GM12873 (cell line): ENCODE measurements at regions not wholly inside any gene's neighbourhood (a gene's known extent, or its start where the extent isn't known, plus 50 kb on each side); places are given as distances from the start of the nearest gene placed in this dataset.

Experiments used
- TF ChIP-seq, protein P1 (sequence below): IDR thresholded peaks from 2 replicates; pipeline ENCODE4 v1.5.1; 2012; ENCODE audit warnings: low read depth, mild to moderate bottlenecking, moderate library complexity, low read length, control low read depth; ENCODE audit not compliant: insufficient read depth; ENCODE audit errors: missing control alignments

DNA sequence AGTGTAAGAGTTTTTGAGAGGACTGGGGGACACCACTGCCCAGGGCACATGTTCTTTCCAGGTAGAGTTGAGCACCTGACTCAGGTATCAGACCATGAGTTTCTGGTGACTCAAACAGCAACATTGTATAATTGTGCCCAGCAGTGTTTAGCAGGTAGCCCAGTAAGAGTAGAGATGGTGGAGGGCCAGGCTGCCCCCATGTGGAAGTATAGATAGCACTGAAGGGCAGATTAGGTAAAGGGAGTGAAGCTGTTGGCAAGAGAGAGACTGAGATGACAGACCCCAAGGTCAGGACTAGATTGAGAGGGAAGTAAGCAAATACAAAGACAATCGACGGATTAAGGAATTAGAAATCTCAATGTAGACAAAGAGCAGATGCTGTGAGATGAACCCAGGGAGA is 74.6 kb downstream of the TRIM42 start:
- TF ChIP-seq, protein P1, sequence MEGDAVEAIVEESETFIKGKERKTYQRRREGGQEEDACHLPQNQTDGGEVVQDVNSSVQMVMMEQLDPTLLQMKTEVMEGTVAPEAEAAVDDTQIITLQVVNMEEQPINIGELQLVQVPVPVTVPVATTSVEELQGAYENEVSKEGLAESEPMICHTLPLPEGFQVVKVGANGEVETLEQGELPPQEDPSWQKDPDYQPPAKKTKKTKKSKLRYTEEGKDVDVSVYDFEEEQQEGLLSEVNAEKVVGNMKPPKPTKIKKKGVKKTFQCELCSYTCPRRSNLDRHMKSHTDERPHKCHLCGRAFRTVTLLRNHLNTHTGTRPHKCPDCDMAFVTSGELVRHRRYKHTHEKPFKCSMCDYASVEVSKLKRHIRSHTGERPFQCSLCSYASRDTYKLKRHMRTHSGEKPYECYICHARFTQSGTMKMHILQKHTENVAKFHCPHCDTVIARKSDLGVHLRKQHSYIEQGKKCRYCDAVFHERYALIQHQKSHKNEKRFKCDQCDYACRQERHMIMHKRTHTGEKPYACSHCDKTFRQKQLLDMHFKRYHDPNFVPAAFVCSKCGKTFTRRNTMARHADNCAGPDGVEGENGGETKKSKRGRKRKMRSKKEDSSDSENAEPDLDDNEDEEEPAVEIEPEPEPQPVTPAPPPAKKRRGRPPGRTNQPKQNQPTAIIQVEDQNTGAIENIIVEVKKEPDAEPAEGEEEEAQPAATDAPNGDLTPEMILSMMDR: peak; percentile 9

DNA sequence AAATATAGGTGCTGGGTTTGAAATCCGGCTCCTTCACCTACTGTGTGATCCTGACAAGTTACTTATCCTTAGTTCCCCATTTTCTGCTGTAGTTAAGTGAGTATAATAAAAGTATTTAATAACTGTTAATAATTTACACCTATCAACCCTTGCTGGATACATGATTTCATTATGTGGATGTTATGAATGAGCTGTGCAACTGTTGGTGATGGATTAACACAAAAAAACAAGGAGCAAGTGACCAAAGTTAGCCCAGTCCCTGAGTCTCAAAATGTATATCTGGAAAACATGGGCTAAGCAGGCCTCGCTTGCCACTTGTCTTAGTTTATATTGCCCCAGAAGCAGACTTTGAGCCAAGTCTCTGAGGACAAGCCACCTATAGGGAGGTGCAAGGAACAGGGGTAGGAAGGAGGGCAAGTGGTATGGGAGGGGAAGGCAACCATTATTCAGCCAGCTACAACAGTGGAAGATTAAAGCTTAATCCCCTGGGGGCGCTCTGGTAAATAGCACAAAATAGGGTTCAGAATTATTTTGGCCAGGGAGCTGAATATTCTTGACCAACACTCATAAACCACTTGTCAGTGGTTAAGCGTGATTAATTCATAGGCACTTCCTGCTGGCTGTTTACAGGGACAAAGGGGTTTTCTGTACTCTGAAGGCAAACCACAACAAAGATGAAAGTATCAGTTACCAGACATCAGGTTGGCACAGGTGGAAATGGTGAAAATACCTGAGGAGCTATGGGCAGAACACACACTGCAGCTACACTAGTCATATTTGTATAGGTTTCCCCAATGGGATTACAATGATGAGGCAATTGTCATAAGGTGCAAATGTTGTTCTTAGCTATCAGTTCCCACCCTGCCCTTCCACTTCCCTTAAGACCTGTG is 76.2 kb downstream of the TRIM42 start:
- TF ChIP-seq, protein P1: no peak

DNA sequence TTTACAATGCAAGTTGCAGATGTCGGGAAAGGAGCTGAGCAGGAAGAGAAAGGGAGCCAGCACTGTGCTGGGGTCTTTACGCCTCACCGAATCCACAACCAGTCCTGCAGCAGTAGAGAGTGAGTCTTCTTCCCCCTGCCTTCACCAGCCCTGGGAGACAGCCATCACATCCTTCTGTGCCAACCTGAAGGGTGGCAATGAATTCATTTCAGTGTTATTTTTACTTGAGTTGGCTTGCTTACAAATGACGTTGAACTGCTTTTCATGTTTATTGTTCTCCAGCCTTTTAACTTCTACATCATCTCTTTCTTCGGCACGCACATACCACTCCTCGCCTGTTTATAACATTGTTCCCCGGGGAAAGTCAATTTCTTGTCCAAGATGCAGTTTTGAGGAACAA is 77.1 kb downstream of the TRIM42 start:
- TF ChIP-seq, protein P1: no peak

DNA sequence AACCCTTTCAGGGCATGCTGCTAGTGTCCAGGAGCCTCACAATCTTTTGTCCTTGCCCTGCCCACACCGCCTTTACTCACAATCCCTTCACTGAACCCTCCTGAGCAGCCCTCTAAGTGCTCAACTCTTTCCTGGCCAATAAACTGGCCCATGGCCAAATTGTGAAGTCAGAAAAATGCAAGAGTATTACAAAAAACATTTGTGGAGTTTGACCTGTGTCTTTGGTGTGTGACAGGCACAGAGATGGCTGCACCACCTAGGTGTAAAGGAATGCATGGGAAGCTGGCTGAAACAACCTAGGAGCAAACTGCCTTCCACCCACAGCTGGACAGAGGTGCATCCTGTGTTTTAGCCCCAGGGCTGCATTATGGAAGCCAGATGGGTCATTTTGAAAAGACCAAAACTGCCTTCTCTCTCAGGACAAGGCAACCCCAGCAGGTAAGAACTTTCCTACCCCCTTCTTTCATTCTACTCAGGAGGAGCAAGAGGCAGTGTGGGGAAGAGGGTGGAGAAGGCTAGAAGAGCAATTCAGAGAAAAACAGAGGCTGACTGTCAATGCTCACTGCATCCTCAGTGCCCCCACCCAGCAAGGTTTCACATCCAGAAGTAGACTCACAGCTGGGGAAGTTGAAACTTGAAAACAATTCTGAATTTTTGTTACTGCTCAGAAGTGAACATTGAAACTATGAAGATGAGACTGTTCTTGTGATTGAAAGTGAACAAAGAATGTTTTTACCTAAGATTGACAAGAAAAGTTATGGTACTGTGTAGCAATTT is 78.6 kb downstream of the TRIM42 start:
- TF ChIP-seq, protein P1: no peak

DNA sequence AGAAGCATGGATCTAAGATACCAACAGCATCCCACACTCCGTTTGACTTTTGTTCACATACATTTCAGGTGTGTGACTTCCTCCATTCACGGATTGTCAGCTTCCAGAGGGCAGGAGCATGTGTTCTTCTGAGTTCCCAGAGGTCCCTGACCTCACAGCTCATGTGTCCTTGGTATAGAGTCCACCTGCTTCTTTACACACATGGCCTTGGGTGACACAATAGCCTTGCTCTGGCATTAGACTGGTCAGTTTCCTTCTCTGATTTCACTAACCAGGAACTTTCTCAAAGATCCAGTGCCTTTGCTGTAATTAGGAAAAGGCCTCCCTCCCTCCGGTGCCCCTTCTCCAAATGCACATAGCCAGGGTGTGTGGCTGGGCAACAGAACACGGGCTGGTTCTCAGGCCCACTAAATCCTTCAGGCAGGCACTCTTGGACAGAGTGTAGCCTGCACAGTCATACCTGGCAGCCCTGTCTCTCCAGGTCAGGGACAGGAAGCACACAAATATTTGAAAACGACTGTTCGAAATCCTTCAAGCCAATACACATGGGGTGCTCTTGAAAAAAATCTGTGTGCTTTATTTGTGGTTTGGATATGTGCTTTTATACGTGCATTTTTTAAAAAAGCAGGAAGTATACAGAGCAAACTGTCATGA is 81.1 kb downstream of the TRIM42 start:
- TF ChIP-seq, protein P1: no peak

DNA sequence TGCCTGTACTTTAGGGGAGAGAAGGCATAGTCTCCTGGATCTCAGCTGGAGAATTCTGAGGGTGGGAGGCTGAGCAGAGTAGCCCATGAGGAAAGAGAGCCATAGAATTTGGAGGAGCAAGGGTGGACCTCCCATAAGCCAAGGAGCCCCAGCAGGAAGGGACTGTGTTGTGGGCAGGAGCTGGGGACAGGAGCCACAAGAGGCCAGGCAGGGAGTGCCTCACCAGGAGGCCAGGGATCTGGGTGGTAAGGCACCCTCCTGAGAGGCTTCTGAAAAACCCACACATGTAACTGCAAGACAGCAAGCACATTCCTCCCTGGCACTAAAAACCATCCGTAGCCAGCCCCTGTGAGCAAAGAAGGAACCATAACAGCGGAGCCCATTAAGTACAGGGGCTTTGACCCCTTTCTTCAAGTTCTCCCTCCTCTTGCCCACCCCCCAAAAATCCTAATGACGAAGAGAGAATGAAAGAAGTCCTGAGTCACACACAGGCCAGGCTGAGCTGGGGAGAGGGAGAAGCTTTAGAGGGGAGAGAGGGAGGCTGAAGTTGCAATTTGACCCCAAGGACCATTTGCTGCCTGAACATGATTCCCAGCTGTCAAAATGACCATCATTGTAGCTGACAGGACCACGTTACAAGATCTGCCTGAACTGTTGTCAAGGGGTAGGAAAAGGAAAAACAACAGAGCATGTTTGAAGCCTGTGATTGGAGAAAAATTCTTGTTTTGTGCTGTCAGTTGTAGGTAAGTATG is 82.6 kb downstream of the TRIM42 start:
- TF ChIP-seq, protein P1: no peak
